Neural cell (in vitro differentiated cells): ENCODE measurements at regions not wholly inside any gene's neighbourhood (a gene's known extent, or its start where the extent isn't known, plus 50 kb on each side); places are given as distances from the start of the nearest gene placed in this dataset.

Experiments
- H2AFZ ChIP-seq: fragments of 200-600, 300-800 bp; sonication (generic), shearing (Covaris generic); 2 replicates; pipeline ENCODE4 v1.6.0; 2014; ENCODE audit warnings: low read depth, mild to moderate bottlenecking, antibody characterized with exemption, low read length, moderate library complexity
- H3F3A ChIP-seq: fragments of 200-600 bp; shearing (Covaris generic); 2 replicates; pipeline ENCODE4 v1.6.1; 2016; ENCODE audit warnings: mild to moderate bottlenecking, moderate library complexity, mixed read lengths, antibody characterized with exemption, low read length; ENCODE audit not compliant: insufficient read depth, poor library complexity, severe bottlenecking
- H3K27ac ChIP-seq: fragments of 200-600, 300-800 bp; sonication (generic), shearing (Covaris generic); 2 replicates; pipeline ENCODE4 v1.5.1; 2014; ENCODE audit warnings: mild to moderate bottlenecking, low read length, moderate library complexity
- H3K27me3 ChIP-seq: fragments of 300-800, 200-600 bp; sonication (generic), shearing (Covaris generic); 2 replicates; pipeline ENCODE4 v1.6.0; 2014; ENCODE audit warnings: mild to moderate bottlenecking, low read depth, low read length, moderate library complexity; ENCODE audit not compliant: insufficient read depth
- H3K36me3 ChIP-seq: fragments of 300-800, 200-600 bp; sonication (generic), shearing (Covaris generic); 2 replicates; pipeline ENCODE4 v1.5.1; 2014; ENCODE audit warnings: mild to moderate bottlenecking, antibody characterized with exemption, low read length, moderate library complexity; ENCODE audit not compliant: insufficient read depth
- H3K4me2 ChIP-seq: fragments of 300-800, 200-600 bp; sonication (generic), shearing (Covaris generic); 2 replicates; pipeline ENCODE4 v1.6.0; 2014; ENCODE audit warnings: mild to moderate bottlenecking, low read length
- H3K4me3 ChIP-seq: fragments of 300-800, 200-600 bp; sonication (generic), shearing (Covaris generic); 2 replicates; pipeline ENCODE4 v1.5.1; 2014; ENCODE audit warnings: mild to moderate bottlenecking, low read length, moderate library complexity
- H3K79me2 ChIP-seq: fragments of 200-600 bp; shearing (Covaris generic); replicated peaks from 2 replicates; pipeline ENCODE4 v1.6.0; 2014; ENCODE audit warnings: mild to moderate bottlenecking, low read length, moderate library complexity; ENCODE audit not compliant: insufficient read depth
- H3K9ac ChIP-seq: fragments of 300-800, 200-600 bp; sonication (generic), shearing (Covaris generic); 2 replicates; pipeline ENCODE4 v1.6.1; 2016; ENCODE audit warnings: mild to moderate bottlenecking, low read length, mixed read lengths
- H3K9me2 ChIP-seq: fragments of 200-600 bp; shearing (Covaris generic); 2 replicates; pipeline ENCODE4 v1.6.1; 2016; ENCODE audit warnings: mild to moderate bottlenecking, low read length, mixed read lengths; ENCODE audit not compliant: insufficient read depth
- H3K9me3 ChIP-seq: fragments of 200-600, 300-800 bp; sonication (generic), shearing (Covaris generic); 2 replicates; pipeline ENCODE4 v1.6.1; 2016; ENCODE audit warnings: mild to moderate bottlenecking, mixed run types, low read length, moderate library complexity, mixed read lengths
- H4K20me1 ChIP-seq: fragments of 200-600 bp; shearing (Covaris generic); 2 replicates; pipeline ENCODE4 v1.6.1; 2016; ENCODE audit warnings: mild to moderate bottlenecking, mixed run types; ENCODE audit not compliant: insufficient read depth
- CTCF ChIP-seq: fragments of 450-650 bp; IDR thresholded peaks from 2 replicates; pipeline ENCODE4 v1.5.1; 2014; ENCODE audit warnings: antibody characterized with exemption, mild to moderate bottlenecking, moderate library complexity; ENCODE audit not compliant: poor library complexity, severe bottlenecking
- EP300 ChIP-seq: fragments of 450-650 bp; conservative IDR thresholded peaks from 2 replicates; pipeline ENCODE4 v1.6.1; 2014; ENCODE audit warnings: antibody characterized with exemption, mild to moderate bottlenecking, moderate library complexity; ENCODE audit not compliant: poor library complexity, severe bottlenecking
- EZH2 ChIP-seq: fragments of 200-600, 300-800 bp; shearing (Covaris generic), sonication (generic); IDR thresholded peaks from 2 replicates; pipeline ENCODE4 v1.6.1; 2014; ENCODE audit warnings: antibody characterized with exemption, low read length, borderline replicate concordance, mild to moderate bottlenecking; ENCODE audit not compliant: insufficient read depth, poor library complexity, severe bottlenecking
- MXI1 ChIP-seq: fragments of 450-650 bp; conservative IDR thresholded peaks from 2 replicates; pipeline ENCODE4 v1.6.1; 2014; ENCODE audit warnings: antibody characterized with exemption, mild to moderate bottlenecking; ENCODE audit not compliant: poor library complexity, severe bottlenecking
- POLR2AphosphoS5 ChIP-seq: IDR thresholded peaks from 2 replicates; pipeline ENCODE4 v1.6.1; 2012
- RAD21 ChIP-seq: fragments of 450-650 bp; conservative IDR thresholded peaks from 2 replicates; pipeline ENCODE4 v1.6.1; 2014; ENCODE audit warnings: antibody characterized with exemption, mild to moderate bottlenecking, moderate library complexity
- SMC3 ChIP-seq: fragments of 450-650 bp; conservative IDR thresholded peaks from 2 replicates; pipeline ENCODE4 v1.6.1; 2014; ENCODE audit warnings: antibody characterized with exemption, mild to moderate bottlenecking, moderate library complexity; ENCODE audit not compliant: poor library complexity
- TAF1 ChIP-seq: IDR thresholded peaks from 2 replicates; pipeline ENCODE4 v1.6.1; 2012; ENCODE audit warnings: low read depth
- TF ChIP-seq, protein P1 (sequence below): IDR thresholded peaks from 2 replicates; pipeline ENCODE4 v1.6.1; 2012; ENCODE audit warnings: borderline replicate concordance

DNA sequence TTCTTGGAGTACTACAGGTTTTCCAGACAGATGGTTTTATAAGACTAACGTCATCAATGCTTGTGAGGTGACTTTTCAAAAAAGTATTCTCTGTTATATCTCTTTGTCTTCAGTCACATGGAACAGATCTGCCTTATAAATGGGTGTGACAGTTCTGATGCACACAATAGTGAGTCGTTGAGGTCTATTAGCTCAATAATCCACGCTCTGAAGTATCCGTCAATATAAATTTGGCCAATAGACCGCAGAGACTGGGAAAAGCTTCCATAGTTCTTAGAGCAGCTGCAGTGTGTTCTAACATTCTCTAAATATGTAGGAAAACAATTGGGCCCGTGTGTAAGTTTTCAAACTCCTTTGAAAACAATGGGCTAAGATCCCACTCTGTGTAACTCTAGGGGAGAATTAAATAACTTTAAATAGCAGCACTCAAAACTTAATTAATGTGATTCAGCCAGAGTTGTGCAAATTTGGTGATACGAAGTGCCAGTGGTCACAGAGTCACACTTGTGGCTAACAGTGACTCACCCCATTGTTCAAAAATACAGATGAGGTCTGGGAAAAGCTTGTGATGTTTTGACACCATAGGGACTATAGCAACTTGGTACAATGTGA lies 316.0 kb downstream of the LMO4 start:
- no peak overlapping the region for H3K4me2 ChIP-seq
- H3K27ac ChIP-seq: no peak overlapping the region
- no peaks in the 10 kb centered on the region for H3K36me3 ChIP-seq
- no peaks in the 10 kb centered on the region for H3F3A ChIP-seq
- no peak for TF ChIP-seq MXI1
- TF ChIP-seq POLR2AphosphoS5: no peak
- no peak for TF ChIP-seq EZH2
- TF ChIP-seq RAD21: no peak
- TF ChIP-seq TAF1: no peak
- TF ChIP-seq CTCF: no peak
- no peak for TF ChIP-seq EP300
- TF ChIP-seq, protein P1, sequence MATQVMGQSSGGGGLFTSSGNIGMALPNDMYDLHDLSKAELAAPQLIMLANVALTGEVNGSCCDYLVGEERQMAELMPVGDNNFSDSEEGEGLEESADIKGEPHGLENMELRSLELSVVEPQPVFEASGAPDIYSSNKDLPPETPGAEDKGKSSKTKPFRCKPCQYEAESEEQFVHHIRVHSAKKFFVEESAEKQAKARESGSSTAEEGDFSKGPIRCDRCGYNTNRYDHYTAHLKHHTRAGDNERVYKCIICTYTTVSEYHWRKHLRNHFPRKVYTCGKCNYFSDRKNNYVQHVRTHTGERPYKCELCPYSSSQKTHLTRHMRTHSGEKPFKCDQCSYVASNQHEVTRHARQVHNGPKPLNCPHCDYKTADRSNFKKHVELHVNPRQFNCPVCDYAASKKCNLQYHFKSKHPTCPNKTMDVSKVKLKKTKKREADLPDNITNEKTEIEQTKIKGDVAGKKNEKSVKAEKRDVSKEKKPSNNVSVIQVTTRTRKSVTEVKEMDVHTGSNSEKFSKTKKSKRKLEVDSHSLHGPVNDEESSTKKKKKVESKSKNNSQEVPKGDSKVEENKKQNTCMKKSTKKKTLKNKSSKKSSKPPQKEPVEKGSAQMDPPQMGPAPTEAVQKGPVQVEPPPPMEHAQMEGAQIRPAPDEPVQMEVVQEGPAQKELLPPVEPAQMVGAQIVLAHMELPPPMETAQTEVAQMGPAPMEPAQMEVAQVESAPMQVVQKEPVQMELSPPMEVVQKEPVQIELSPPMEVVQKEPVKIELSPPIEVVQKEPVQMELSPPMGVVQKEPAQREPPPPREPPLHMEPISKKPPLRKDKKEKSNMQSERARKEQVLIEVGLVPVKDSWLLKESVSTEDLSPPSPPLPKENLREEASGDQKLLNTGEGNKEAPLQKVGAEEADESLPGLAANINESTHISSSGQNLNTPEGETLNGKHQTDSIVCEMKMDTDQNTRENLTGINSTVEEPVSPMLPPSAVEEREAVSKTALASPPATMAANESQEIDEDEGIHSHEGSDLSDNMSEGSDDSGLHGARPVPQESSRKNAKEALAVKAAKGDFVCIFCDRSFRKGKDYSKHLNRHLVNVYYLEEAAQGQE: no peak
- no peak for TF ChIP-seq SMC3
- no peaks in the 10 kb centered on the region for H3K9me3 ChIP-seq
- H3K9ac ChIP-seq: no peak overlapping the region
- no peaks in the 10 kb centered on the region for H4K20me1 ChIP-seq
- H3K27me3 ChIP-seq: peaks cover 25% of the 10 kb centered on the region
- no peaks in the 10 kb centered on the region for H3K79me2 ChIP-seq
- no peak overlapping the region for H3K4me3 ChIP-seq
- H3K9me2 ChIP-seq: no peaks in the 10 kb centered on the region
- no peak overlapping the region for H2AFZ ChIP-seq

DNA sequence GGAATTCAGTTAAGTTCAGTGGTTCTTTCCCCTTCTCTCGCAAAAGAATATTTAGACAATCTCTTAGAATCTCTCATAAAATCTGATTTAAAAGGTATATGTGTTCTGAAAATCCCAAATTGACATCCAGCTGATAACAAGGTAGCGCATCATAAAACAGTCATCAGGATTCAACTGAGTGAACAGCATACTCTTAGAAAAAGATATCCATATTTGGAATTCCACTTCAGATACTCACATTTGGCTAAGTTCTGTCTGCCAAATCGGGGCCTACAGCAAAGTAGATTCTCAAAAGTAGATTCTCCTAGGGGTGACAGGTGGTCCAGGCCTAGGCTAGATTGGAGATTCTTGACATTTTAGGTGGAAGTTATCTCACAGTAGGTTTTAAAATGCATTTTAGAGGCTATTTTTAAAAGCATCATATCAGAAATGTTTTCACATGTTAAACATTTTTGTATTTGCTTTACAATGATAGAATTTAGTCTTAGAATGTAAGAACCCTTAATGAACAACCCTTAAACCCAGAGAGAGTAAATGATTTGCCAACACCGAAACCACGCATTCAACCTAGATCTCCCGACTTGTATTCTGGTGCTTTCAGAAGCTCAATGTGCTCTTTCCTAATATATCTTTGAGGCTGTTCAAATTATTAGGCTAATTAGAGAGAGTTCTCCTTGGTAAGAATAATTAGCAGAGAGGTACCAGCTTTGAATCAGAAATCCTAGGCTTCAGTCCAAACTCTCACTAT lies 318.9 kb downstream of the LMO4 start:
- Histone ChIP-seq H3K36me3 (no peaks in the 10 kb centered on the region), H3K4me3 (no peak overlapping the region), H3K9ac (no peak overlapping the region), H3F3A (no peaks in the 10 kb centered on the region), H3K9me3 (no peaks in the 10 kb centered on the region), H4K20me1 (no peaks in the 10 kb centered on the region), H3K27ac (no peak overlapping the region), H3K27me3 (peaks cover 17% of the 10 kb centered on the region), H3K4me2 (no peak overlapping the region), H3K9me2 (no peaks in the 10 kb centered on the region), H3K79me2 (no peaks in the 10 kb centered on the region), H2AFZ (no peak overlapping the region)
- TF ChIP-seq, protein P1: no peak
- TF ChIP-seq MXI1: no peak
- no peak for TF ChIP-seq EP300
- no peak for TF ChIP-seq CTCF
- TF ChIP-seq RAD21: no peak
- TF ChIP-seq TAF1: no peak
- TF ChIP-seq SMC3: no peak
- no peak for TF ChIP-seq POLR2AphosphoS5
- TF ChIP-seq EZH2: no peak
